Activated B cell treated with CpG ODN at 0.5 μM for 24 hours (primary cell): ENCODE measurements at regions not wholly inside any gene's neighbourhood (a gene's known extent, or its start where the extent isn't known, plus 50 kb on each side); places are given as distances from the start of the nearest gene placed in this dataset.

Source experiments
- ATAC-seq: fragments of 200-7000 bp; cut with Tn5 transposase; one replicate; pipeline ENCODE4 v1.10.0; 2021; ENCODE audit warnings: low read depth, mild to moderate bottlenecking, moderate library complexity
- CTCF ChIA-PET: fragments of 350-600 bp; sonication (Branson Sonifier 250); formaldehyde crosslinking; loops from one replicate; lab custom pipeline; 2021; ENCODE audit warnings: antibody characterized with exemption; lab: Charles Lee
- POLR2A ChIA-PET: fragments of 350-600 bp; sonication (Branson Sonifier 250); formaldehyde crosslinking; loops from one replicate; lab custom pipeline; 2021; ENCODE audit warnings: antibody characterized with exemption; lab: Charles Lee
- DNase-seq: peaks from one replicate; pipeline ENCODE4 v3.0.0; 2022
- H3K27ac Mint-ChIP-seq: one replicate; pipeline ENCODE4 v1.8.0; 2020; ENCODE audit warnings: mixed read lengths
- H3K27me3 Mint-ChIP-seq: one replicate; pipeline ENCODE4 v1.8.0; 2021; ENCODE audit warnings: mixed read lengths
- H3K36me3 Mint-ChIP-seq: one replicate; pipeline ENCODE4 v1.8.0; 2021; ENCODE audit warnings: low read depth, mixed read lengths
- H3K4me1 Mint-ChIP-seq: one replicate; pipeline ENCODE4 v1.8.0; 2021; ENCODE audit warnings: mixed read lengths
- H3K4me3 Mint-ChIP-seq: one replicate; pipeline ENCODE4 v1.8.0; 2020; ENCODE audit warnings: mild to moderate bottlenecking, mixed read lengths
- H3K9me3 Mint-ChIP-seq: one replicate; pipeline ENCODE4 v1.8.0; 2020; ENCODE audit warnings: mixed read lengths
- intact Hi-C: fragments of 100-400 bp; cut with micrococcal nuclease; formaldehyde crosslinking; loops from one replicate; pipeline ENCODE4 v1.15.1; 2024
- TF ChIP-seq, protein P1 (sequence below): fragments of 200-600 bp; IDR thresholded peaks from one replicate; pipeline ENCODE4 v1.8.0; 2022; ENCODE audit warnings: antibody characterized with exemption, mild to moderate bottlenecking

DNA sequence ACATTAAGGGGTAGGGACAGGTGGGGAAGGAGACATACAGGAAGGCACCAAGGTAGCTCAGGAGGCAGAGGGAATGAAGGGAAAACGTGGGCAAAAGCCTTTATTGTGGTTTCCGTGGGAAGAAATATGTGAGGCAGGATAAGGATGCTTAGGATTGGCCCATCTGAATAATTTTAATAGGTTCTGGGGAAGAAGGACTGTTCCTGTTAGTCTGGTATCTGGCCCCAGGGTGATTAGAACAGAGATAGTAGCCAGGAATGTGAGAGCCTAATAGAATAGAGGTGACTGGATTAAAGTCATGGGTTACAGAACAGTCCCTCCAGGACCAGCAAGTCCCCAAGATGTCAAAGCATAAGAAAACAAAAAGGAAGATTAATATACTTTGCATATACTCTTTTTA lies 545.2 kb upstream of the CAMK1G start:
- POLR2A ChIA-PET, result no interaction called here
- no peak for ATAC-seq

DNA sequence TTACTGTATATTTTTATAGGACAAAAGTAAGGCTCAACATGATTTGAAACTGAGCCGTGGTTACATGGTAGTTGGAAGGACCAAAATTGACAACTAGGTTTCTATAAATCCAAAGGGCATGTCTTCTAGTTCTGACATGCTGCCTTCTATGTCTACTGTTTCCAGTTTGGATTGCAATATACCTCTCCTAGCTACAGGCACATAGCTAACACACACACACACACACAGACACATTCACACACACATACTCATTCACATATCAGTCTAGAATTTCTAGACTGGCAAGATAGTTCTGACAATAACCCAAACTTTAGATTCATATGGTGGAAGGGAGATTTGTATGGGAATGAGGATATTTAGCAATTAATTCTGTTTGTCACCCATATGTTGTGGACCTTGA lies 544.8 kb upstream of the CAMK1G start:
- no peaks in the 10 kb centered on the region for H3K27me3 Mint-ChIP-seq
- CTCF ChIA-PET, result no interaction called here
- no peaks in the 10 kb centered on the region for H3K36me3 Mint-ChIP-seq
- POLR2A ChIA-PET, result no interaction called here
- no peak overlapping the region for H3K4me3 Mint-ChIP-seq
- ATAC-seq (no peak), DNase-seq (no peak)
- no peak overlapping the region for H3K27ac Mint-ChIP-seq
- intact Hi-C loops, result no loop called here
- no peaks in the 10 kb centered on the region for H3K9me3 Mint-ChIP-seq
- H3K4me1 Mint-ChIP-seq, result peaks cover 1% of the 10 kb centered on the region
- TF ChIP-seq, protein P1, sequence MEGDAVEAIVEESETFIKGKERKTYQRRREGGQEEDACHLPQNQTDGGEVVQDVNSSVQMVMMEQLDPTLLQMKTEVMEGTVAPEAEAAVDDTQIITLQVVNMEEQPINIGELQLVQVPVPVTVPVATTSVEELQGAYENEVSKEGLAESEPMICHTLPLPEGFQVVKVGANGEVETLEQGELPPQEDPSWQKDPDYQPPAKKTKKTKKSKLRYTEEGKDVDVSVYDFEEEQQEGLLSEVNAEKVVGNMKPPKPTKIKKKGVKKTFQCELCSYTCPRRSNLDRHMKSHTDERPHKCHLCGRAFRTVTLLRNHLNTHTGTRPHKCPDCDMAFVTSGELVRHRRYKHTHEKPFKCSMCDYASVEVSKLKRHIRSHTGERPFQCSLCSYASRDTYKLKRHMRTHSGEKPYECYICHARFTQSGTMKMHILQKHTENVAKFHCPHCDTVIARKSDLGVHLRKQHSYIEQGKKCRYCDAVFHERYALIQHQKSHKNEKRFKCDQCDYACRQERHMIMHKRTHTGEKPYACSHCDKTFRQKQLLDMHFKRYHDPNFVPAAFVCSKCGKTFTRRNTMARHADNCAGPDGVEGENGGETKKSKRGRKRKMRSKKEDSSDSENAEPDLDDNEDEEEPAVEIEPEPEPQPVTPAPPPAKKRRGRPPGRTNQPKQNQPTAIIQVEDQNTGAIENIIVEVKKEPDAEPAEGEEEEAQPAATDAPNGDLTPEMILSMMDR, result no peak

More for the DNA sequence above, 545.2 kb upstream of the CAMK1G start:
- CTCF ChIA-PET, result no interaction called here
- Mint-ChIP-seq H3K4me1 (peaks cover 1% of the 10 kb centered on the region), H3K27me3 (no peaks in the 10 kb centered on the region), H3K9me3 (peaks cover 1% of the 10 kb centered on the region), H3K36me3 (no peaks in the 10 kb centered on the region), H3K27ac (no peak overlapping the region), H3K4me3 (no peak overlapping the region)
- TF ChIP-seq, protein P1, result no peak
- intact Hi-C loops, result no loop called here
- no peak for DNase-seq

DNA sequence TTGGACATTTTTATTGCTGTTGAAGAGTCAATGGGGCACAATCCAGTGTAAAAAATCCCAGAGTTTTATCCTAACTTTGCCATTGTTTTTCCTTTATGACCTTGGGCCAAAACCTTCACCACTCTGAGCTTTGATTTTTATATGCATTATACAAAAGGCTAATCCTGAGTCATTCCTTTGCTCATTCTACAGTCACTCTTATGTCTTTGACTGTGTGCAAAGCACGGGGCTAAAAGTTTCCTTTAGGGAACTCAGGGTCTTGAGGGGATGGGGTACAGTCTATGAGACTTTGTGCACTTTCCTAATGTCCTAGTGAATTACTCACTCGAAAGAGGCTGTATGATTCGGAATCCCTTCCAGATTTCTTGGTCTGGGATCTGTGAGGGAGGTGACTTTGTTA lies 543.2 kb upstream of the CAMK1G start:
- H3K9me3 Mint-ChIP-seq, result no peaks in the 10 kb centered on the region
- CTCF ChIA-PET, result no interaction called here
- no peak overlapping the region for H3K4me3 Mint-ChIP-seq
- POLR2A ChIA-PET, result no interaction called here
- no peak overlapping the region for H3K27ac Mint-ChIP-seq
- no peaks in the 10 kb centered on the region for H3K27me3 Mint-ChIP-seq
- DNase-seq (no peak), ATAC-seq (no peak)
- no peaks in the 10 kb centered on the region for H3K36me3 Mint-ChIP-seq
- intact Hi-C loops, result no loop called here
- peaks cover 1% of the 10 kb centered on the region for H3K4me1 Mint-ChIP-seq
- TF ChIP-seq, protein P1, result no peak

DNA sequence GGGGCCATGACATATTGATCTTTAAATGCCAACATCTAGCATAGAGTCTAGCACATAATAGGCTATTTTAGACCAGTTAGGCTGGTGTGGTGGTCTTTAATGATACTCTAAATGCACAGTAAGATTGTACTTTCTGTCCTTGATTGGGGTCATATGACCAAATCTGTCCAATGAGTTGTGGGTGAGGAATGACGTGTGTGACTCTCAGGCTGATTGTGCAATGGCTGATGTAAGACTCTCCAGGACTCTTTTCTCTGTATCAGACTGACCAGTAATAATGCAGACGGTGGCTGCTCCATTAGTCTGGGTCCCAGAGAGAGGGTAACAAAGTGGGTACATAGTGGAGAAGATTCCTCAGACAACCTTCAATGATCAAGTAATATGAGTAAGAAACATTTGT lies 541.6 kb upstream of the CAMK1G start:
- H3K4me1 Mint-ChIP-seq, result peaks cover 1% of the 10 kb centered on the region
- H3K4me3 Mint-ChIP-seq, result no peak overlapping the region
- H3K36me3 Mint-ChIP-seq, result no peaks in the 10 kb centered on the region
- intact Hi-C loops, result no loop called here
- DNase-seq (no peak), ATAC-seq (no peak)
- no peaks in the 10 kb centered on the region for H3K9me3 Mint-ChIP-seq
- ChIA-PET POLR2A (no interaction called here), CTCF (no interaction called here)
- TF ChIP-seq, protein P1, result no peak
- no peak overlapping the region for H3K27ac Mint-ChIP-seq
- H3K27me3 Mint-ChIP-seq, result peaks cover 2% of the 10 kb centered on the region

DNA sequence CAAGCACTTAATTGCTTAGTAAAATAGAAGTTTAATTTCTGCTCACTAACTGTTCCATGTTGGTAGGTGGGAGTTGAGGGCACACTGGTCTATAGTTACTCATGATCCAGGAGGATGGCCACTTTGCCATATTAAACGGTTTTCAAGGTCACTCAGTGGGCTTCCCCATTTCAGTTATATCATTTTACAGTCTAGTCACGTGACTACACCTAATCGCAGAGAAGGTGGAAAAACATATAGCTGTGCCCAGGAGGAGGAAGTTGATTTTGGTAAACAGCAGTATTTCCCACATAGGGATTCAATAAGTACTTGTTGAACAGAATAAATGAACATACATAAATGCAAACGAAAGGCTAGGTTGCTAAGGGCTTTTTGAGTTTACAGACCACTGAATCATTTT lies 541.1 kb upstream of the CAMK1G start:
- peaks cover 2% of the 10 kb centered on the region for H3K27me3 Mint-ChIP-seq
- intact Hi-C loops, result no loop called here
- ChIA-PET POLR2A (no interaction called here), CTCF (no interaction called here)
- TF ChIP-seq, protein P1, result no peak
- DNase-seq (no peak), ATAC-seq (no peak)
- H3K27ac Mint-ChIP-seq, result no peak overlapping the region
- peaks cover 1% of the 10 kb centered on the region for H3K4me1 Mint-ChIP-seq
- H3K36me3 Mint-ChIP-seq, result no peaks in the 10 kb centered on the region
- no peak overlapping the region for H3K4me3 Mint-ChIP-seq
- H3K9me3 Mint-ChIP-seq, result no peaks in the 10 kb centered on the region
